ENCODE measurements at regions not wholly inside any gene's neighbourhood (a gene's known extent, or its start where the extent isn't known, plus 50 kb on each side); places are given as distances from the start of the nearest gene placed in this dataset.

- H3K27ac ChIP-seq = no peak overlapping the region
- no peak for ATAC-seq
- no peak for TF ChIP-seq CTCF (IDR thresholded peaks at IDR 0.05)
- no peak for DNase-seq
- H3K9me3 ChIP-seq = no peaks in the 10 kb centered on the region
- intact Hi-C loops (cut with DNase I) = no loop called here
- no peaks in the 10 kb centered on the region for H3K36me3 ChIP-seq
- no peaks in the 10 kb centered on the region for H3K4me1 ChIP-seq
- no peaks in the 10 kb centered on the region for H3K27me3 ChIP-seq (ENCODE audit: low read depth)
- H3K4me3 ChIP-seq = no peak overlapping the region
Observed at GRCh38 chr20:57792386-57793080, 82.7 kb upstream of the PMEPA1 start.

GRCh38 chr20:57791966-57792365 lies 82.2 kb upstream of the PMEPA1 start:
- DNase-seq (no peak), ATAC-seq (no peak)
- no peaks in the 10 kb centered on the region for H3K27me3 ChIP-seq (ENCODE audit: low read depth)
- TF ChIP-seq CTCF (IDR thresholded peaks at IDR 0.05) = no peak
- H3K27ac ChIP-seq = no peak overlapping the region
- no peaks in the 10 kb centered on the region for H3K36me3 ChIP-seq
- intact Hi-C loops (cut with DNase I) = no loop called here
- H3K4me1 ChIP-seq = no peaks in the 10 kb centered on the region
- H3K4me3 ChIP-seq = no peak overlapping the region
- no peaks in the 10 kb centered on the region for H3K9me3 ChIP-seq

GRCh38 chr20:57791178-57791962 lies 81.6 kb upstream of the PMEPA1 start:
- no peak overlapping the region for H3K27ac ChIP-seq
- H3K36me3 ChIP-seq = no peaks in the 10 kb centered on the region
- no peak overlapping the region for H3K4me3 ChIP-seq
- H3K27me3 ChIP-seq (ENCODE audit: low read depth) = no peaks in the 10 kb centered on the region
- no peaks in the 10 kb centered on the region for H3K9me3 ChIP-seq
- no peak for DNase-seq
- ATAC-seq = no peak
- no peak for TF ChIP-seq CTCF (IDR thresholded peaks at IDR 0.05)
- no peaks in the 10 kb centered on the region for H3K4me1 ChIP-seq
- intact Hi-C loops (cut with DNase I) = no loop called here

- intact Hi-C loops (cut with DNase I) = no loop called here
- Histone ChIP-seq H3K27me3 (ENCODE audit: low read depth) (no peaks in the 10 kb centered on the region), H3K9me3 (no peaks in the 10 kb centered on the region), H3K4me1 (no peaks in the 10 kb centered on the region), H3K4me3 (no peak overlapping the region), H3K27ac (no peak overlapping the region), H3K36me3 (no peaks in the 10 kb centered on the region)
- TF ChIP-seq CTCF (IDR thresholded peaks at IDR 0.05) = no peak
- no peak for DNase-seq
- no peak for ATAC-seq
Observed at GRCh38 chr20:57790176-57790575, 80.4 kb upstream of the PMEPA1 start.

- ATAC-seq = no peak
- H3K4me1 ChIP-seq = no peaks in the 10 kb centered on the region
- H3K36me3 ChIP-seq = no peaks in the 10 kb centered on the region
- intact Hi-C loops (cut with DNase I) = no loop called here
- no peak overlapping the region for H3K4me3 ChIP-seq
- TF ChIP-seq CTCF (IDR thresholded peaks at IDR 0.05) = no peak
- H3K27me3 ChIP-seq (ENCODE audit: low read depth) = no peaks in the 10 kb centered on the region
- no peak overlapping the region for H3K27ac ChIP-seq
- H3K9me3 ChIP-seq = no peaks in the 10 kb centered on the region
- no peak for DNase-seq
Observed at GRCh38 chr20:57788936-57789613, 79.3 kb upstream of the PMEPA1 start.
